ENCODE measurements at regions not wholly inside any gene's neighbourhood (a gene's known extent, or its start where the extent isn't known, plus 50 kb on each side); places are given as distances from the start of the nearest gene placed in this dataset.
"Not testable (repeated sequence)": the region's sequence is repeated elsewhere in the genome, so short reads cannot be mapped to it uniquely, and the experiment has no call there.

DNA sequence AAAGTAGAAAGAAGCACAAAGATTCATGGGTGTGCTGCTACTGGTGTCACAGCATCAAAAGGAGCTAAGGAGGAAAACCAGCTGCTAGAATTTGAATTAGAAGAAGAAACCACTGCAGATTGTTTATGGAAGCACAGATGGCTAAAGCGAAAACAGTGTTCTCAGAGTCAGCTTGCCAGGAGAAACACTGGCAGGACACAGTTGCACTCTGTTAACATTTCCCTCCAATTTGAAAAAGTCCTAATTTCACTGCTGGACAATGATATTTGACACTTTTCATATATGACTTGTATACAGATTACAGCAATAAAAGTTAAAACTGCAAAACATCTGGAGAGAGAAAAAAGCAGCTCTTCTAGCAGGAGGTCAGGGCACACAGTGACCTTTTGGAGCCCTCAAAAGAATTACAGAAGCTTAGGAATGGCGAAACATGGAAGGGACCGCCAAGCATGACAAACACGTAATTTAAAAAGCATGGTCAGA, 314.5 kb downstream of the COL12A1 start:
- DNase-seq, result peak in 1 of 4 donors; percentile 30
- intact Hi-C loops (cut with DNase I), result no loop called here

DNA sequence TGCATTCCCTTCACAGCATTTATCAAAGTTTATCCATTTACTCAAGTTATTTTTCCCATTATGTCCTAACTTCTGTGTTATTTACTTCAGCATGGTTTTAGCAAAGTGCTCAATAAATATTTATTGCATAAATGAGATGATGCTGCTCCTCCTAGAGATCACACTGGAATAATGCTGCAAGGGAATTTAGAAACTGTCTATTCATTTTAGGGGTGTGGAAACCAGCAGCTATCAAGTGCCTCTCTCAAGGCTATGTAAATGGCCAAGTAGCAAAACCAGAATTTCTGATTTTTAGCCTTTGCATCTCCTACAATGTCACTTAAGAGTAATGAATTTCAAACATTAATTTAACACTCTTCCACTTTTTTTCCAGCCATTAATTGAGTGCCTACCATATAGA, 316.2 kb downstream of the COL12A1 start:
- no peak for TF ChIP-seq CTCF (IDR thresholded peaks at IDR 0.05)
- TF ChIP-seq POLR2A (IDR thresholded peaks at IDR 0.05), result no peak
- no peak overlapping the region for H3K27ac ChIP-seq
- H3K27me3 ChIP-seq, result no peaks in the 10 kb centered on the region
- DNase-seq, result no peak
- no peak overlapping the region for H3K4me3 ChIP-seq
- ATAC-seq, result no peak
- H3K36me3 ChIP-seq (replicated peaks in 1 of 2; ENCODE audit: insufficient read depth in 1 of 2, low read depth in 2 of 2), result no peaks in the 10 kb centered on the region
- H3K4me1 ChIP-seq, result no peaks in the 10 kb centered on the region
- H3K9me3 ChIP-seq, result no peaks in the 10 kb centered on the region
- intact Hi-C loops (cut with DNase I), result no loop called here

More for the DNA sequence above, 314.5 kb downstream of the COL12A1 start:
- no peaks in the 10 kb centered on the region for H3K9me3 ChIP-seq
- ATAC-seq, result peak; percentile 21
- TF ChIP-seq CTCF (IDR thresholded peaks at IDR 0.05), result no peak
- TF ChIP-seq POLR2A (IDR thresholded peaks at IDR 0.05), result no peak
- WGBS, 2 donors, result 78 to 89% methylated on average over 4 of the region's 4 CpGs
- no peaks in the 10 kb centered on the region for H3K27me3 ChIP-seq
- H3K36me3 ChIP-seq (replicated peaks in 1 of 2; ENCODE audit: insufficient read depth in 1 of 2, low read depth in 2 of 2), result no peaks in the 10 kb centered on the region
- H3K27ac ChIP-seq, result no peak overlapping the region
- no peak overlapping the region for H3K4me3 ChIP-seq
- no peaks in the 10 kb centered on the region for H3K4me1 ChIP-seq

GRCh38 chr6:74888741-74889140, 317.1 kb downstream of the COL12A1 start:
- ATAC-seq; intact Hi-C loops (cut with DNase I); H3K27me3 ChIP-seq; H3K4me3 ChIP-seq; H3K9me3 ChIP-seq; H3K4me1 ChIP-seq; H3K27ac ChIP-seq; DNase-seq; H3K36me3 ChIP-seq (replicated peaks in 1 of 2; ENCODE audit: insufficient read depth in 1 of 2, low read depth in 2 of 2): not testable (repeated sequence)
- whole genome bisulfite sequencing, 2 donors, result 20 to 66% methylated on average over 1 to 6 of the region's 6 CpGs

DNA sequence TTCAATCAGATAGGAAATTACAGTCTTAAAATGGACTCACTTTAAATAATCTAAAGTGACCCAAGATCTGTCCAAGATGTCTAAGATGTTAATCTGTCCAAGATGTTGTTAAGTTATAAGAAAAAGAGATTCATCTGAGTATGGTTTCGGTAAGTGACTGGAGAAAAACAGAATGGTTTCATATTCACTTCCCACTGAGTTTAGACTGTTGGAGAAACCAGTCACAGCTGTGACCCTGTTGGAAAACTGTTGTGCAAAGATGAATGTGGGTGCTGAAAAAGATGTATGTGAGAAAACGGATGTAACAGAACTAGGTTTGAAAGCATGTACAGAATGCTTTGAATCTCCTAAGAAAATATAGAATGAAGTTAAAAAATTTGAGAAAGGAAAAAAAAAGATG, 325.9 kb downstream of the COL12A1 start:
- H3K9me3 ChIP-seq, result no peaks in the 10 kb centered on the region
- intact Hi-C loops (cut with DNase I), result no loop called here
- H3K36me3 ChIP-seq (replicated peaks in 1 of 2; ENCODE audit: insufficient read depth in 1 of 2, low read depth in 2 of 2), result no peaks in the 10 kb centered on the region
- no peaks in the 10 kb centered on the region for H3K27me3 ChIP-seq
- H3K4me1 ChIP-seq, result no peaks in the 10 kb centered on the region
- H3K27ac ChIP-seq, result no peak overlapping the region
- no peak for TF ChIP-seq POLR2A (IDR thresholded peaks at IDR 0.05)
- no peak for TF ChIP-seq CTCF (IDR thresholded peaks at IDR 0.05)
- 67 to 70% methylated on average over 2 of the region's 2 CpGs for WGBS, 2 donors
- H3K4me3 ChIP-seq, result no peak overlapping the region
- DNase-seq (no peak), ATAC-seq (no peak)

DNA sequence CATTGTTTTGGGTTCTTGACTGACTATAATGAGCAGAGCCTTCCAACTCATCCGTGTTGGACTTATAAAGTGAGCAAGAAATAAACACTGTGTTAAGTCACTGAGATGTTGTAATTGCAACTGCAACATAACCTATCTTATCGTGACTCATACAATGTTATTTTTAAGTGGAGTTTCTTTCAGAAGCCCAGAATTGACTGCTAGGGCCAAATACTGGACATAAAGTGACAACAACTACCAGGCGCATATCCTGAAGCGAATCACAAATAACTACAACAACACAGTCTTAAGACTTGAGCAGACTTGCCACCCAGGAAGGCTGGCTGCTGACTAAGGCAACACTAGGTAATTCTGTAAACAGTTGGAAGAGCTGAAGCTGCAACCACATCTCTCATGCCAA, 326.6 kb downstream of the COL12A1 start:
- ATAC-seq, result no peak
- Histone ChIP-seq H3K4me1 (no peaks in the 10 kb centered on the region), H3K9me3 (no peaks in the 10 kb centered on the region), H3K36me3 (replicated peaks in 1 of 2; ENCODE audit: insufficient read depth in 1 of 2, low read depth in 2 of 2) (no peaks in the 10 kb centered on the region), H3K4me3 (no peak overlapping the region), H3K27ac (no peak overlapping the region), H3K27me3 (no peaks in the 10 kb centered on the region)
- 77 to 79% methylated on average over 4 of the region's 4 CpGs for WGBS, 2 donors
- intact Hi-C loops (cut with DNase I), result no loop called here
- no peak for DNase-seq
- TF ChIP-seq POLR2A (IDR thresholded peaks at IDR 0.05) (no peak), CTCF (IDR thresholded peaks at IDR 0.05) (no peak)
